NCI-H2107 treated with DMSO at 0.1 percent for 48 hours (cell line): ENCODE measurements at regions not wholly inside any gene's neighbourhood (a gene's known extent, or its start where the extent isn't known, plus 50 kb on each side); places are given as distances from the start of the nearest gene placed in this dataset.

Experiments
- DNase-seq: peaks from one replicate; lab custom pipeline; 2025; ENCODE audit not compliant: unreplicated experiment; lab: John Stamatoyannopoulos, UW

DNA sequence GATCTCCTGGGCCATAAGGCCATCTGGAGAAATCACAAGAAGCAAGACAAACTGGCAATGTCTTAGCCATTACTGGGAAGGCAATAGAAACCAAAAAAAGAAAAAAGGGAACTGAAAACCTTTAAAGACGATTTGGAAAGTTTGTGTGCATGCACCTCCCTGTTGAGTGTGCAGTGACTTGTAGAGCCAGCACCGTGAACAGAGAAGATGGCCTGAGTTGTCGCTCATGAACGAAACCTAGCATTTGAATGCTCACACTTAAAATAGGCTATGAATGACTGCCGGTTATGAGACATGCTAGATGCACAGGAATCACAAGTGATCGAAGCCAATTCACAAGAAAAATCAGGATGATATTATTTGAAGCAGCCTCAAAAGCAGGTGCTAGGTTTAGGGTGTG is 151.3 kb upstream of the ADO start:
- DNase-seq: no peak

DNA sequence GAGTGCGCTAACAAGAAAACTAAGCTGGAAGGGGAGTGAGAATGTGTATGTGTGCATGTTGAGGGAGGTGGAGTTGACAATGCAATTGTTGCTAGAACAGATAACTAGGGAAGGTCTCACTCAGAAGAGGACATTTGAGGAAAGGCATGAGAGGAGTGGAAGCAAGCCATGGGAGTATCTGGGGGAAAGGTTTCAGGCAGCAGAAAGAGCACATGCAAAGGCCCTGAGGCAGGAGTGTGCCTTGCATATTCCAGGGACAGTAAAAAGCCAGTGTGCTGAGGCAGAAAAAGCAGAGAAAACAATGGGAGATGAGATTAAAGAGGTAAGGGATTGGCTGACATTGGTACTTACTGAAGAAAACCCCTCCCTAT is 149.6 kb upstream of the ADO start:
- no peak for DNase-seq

DNA sequence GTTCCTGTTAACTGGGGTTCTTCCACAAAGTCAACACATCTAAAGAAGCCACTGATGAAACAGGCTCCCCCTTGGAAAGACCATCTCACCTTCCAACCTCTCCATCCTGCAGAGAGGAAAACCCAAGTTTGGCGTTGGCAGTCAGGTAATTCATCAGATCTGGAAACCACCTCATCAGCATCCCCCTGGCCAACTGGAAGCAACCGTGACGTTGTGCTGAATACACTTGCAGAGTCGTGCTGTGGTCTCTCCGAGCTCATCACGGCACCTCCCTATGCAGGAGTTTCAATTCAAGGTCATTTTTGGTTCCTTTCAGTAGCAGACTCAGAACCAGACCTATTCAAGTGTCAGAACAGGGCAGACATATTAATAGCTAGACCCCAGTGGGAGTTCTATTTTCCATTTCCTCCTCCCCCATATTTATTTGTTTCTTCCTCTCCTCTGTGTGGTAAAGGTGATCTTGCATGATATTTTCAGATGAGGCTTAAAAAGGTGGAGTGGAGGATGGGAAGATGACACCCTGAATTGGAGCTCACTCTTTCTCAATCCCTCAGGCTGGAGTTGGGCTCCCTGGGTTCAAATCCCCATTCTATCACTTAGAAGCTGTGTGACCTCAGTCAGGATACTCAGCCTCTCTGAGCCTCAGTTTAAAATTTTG is 149.1 kb upstream of the ADO start:
- DNase-seq: no peak

DNA sequence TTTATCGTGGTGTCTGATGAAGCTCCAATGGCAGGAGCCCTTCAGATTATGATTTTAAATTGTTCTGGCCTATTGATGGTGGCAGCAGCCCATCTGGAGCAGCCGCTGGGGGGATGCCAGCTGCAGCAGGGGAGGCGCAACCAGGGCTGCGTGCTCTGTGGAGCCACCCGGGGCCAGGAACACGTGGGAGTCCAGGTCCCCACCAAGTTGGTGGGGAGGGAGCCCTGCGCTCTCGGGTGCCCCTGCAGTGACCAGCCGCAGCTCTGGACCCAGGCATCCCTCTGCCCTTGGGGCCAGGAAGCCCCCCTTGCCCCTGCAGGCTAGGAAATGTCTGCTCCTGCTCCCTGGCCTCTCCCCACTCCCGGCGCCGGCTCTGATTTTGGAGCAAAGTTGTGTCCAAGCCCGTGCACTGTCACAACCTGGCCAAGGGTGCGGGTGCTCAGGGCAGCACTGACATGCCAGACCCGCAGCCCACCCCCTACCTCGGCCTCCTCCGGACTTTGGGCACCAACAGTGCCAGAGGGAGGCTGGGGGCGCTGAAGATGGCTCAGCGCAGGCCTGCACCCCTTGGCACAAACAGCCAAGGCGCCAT is 147.2 kb upstream of the ADO start:
- no peak for DNase-seq

DNA sequence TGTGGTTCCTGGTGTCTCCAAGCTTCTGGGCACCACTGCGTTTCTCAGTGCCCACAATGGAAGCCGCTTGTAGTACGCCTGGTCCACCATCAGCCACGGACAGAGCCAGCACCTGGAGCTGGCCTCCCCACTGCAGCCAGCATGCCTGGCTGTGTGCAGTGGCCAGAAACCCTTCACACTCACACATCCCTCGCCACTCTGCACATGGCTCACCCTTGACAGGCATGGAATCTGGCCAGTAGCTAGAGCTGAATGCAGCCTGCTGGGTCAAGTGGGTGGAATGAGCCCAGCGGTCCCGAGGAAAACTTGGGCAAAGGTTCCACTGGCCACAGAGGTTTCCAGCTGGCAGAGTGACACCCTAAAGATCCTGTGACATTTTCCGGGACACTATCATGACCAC is 146.0 kb upstream of the ADO start:
- DNase-seq: no peak

DNA sequence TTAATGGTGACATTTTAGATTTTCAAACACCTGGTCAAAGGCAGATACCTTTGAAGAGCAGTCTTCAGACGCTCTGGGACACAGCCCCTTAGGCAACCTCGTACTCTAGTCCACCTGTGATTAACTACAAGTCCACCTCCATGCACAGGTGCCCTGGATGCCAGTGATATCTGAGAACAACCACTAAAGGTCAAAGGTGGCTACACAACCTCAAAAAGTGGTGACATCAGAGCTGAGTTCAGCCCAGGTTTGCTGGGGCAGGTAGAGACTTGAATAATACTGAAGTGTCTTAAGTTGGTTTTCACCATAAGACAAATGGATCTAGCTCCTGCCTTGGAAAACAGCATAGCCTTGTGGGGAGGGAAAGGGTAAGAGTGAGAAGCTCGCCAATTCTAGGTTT is 143.4 kb upstream of the ADO start:
- no peak for DNase-seq

DNA sequence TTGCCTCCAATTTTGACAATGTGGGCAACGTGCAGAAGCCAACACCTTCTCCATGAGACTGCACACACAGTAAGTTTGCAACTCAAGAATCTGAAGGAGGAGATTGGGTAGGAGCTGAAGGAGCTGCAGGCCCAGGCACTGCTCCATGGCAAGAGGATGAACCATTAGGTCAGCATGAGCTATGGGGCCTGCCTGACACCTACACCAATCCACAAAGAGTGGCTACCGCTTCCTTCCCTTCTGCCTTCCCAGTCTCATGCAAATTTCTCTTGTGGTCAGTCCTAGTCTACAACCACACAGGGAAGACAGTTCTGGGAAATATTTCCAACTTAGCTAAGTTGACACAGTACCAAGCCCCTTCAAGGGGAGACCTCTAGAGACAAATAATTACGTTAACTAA is 142.0 kb upstream of the ADO start:
- DNase-seq: no peak

DNA sequence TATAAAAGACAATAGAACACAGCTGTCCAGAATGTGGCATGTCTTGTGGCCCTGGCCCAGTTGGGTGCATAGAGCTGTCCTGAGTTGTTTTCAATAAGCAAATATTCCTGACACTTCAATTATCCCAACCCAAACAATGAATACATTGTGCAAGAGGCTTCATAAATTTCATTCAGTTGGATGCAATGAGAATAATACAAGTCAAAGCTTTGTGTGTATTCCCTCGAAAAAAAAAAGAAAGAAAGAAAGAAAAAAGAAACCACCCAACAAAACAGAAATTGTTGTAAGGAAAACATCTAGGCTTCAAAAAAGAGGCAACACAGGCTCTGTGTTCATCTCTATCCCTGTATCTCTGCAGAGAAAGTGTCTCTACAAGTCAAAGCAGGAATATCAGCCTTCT is 138.7 kb upstream of the ADO start:
- no peak for DNase-seq

DNA sequence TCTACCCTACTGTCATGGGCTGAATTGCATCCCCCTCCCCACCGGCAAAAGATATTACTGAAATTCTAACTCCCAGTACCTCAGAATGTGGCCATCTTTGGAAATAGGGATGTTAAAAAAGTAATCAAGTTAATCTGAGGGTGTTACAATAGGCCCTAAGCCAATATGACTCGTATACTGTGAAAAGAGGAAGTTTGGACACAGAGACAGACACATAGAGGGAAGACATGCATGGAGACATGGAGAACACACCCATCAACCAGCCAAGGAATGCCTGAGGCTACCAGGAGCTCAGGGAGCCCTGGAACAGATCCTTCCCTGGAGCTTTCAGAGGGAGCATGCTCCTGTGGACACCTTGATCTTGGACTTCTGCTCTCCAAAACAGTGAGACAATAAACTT is 138.2 kb upstream of the ADO start:
- DNase-seq: no peak

DNA sequence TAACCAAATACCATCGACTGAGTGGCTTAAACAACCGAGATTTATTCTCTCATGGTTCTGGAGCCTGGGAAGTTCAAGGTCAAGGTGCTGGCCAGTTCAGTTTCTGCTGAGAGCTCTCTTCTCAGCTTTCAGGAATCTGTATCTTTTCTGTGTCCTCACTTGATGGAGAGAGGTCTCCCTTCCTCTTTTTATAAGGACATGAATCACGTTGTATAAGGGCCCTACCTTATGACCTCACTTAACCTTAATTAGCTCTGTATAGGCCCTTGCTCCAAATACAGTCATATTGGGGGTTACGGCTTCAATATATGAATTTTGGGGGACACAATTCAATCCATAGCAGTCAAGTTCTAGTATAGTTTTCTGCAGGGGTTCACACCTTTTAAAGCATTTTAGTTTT is 135.2 kb upstream of the ADO start:
- DNase-seq: no peak

DNA sequence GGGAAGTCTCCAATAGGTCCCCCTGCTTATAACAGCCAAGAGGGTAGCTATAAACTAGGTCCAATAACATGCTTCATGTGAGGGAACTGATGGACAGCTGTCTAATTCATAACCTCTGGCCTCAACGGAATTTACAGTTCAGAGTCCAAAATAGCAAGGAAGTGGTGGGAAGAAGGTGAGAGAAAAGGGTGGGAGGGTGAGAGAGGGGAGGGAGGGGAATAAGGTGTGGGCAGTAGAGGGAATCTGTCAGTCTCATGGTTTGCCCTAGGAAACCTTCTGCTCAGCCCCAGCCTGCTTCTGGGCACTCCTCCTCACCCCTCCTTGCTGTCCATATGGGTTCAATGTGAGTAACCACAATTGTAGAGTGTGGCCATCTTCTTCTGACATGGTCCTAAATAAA is 133.4 kb upstream of the ADO start:
- no peak for DNase-seq

DNA sequence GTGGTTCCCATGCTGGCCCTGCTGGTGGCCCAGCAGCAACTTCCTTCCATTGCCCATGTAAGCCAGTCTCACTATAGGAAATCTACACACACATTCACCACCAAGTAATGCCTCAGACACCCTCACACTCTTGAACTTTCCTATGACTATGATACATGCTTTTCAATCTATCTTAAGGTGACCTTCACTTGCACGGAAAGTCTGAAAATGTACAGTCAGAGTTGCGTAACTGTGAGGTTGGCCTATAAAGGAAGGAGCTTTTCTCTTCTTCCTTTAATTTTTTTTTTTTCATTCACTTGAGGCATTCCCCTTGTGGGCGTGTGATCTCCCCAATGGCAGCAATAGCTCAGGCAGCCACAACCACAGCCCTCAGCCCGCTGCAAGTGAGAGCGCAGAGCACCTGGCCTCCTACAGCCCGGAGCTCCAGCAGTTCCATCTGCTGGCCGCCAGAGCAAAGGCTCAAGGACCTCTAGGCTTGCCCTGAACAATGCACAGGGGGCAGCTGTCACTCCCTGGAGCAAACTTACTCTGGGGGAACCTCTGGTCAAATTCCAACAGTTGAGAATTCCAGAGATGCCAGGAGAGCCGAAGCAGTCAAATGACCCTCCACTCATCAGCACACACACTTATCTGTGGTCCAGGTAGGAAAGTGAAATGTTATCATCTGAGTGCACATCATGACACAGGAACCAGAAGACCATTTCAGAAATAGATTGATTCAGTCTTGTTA is 123.1 kb upstream of the ADO start:
- no peak for DNase-seq

DNA sequence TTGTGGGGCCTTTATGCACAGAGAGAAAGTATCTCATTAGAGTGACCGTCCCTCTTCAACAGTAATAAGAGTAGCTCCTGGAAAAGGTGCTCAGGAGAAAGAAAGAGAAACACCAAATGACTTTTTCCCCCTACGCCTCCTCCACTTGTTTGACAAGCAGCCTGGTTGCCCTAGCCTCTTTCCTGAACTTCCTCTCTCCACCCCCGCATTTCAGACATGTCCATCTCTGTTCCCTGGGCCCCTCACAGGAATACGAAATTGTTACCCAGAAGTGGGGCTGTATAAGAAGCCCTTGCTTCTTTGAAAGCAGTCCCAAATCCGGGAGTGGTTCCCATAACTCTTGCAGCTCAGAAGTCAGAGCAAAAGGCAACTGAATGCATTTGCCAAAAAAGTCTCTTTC is 119.6 kb upstream of the ADO start:
- DNase-seq: no peak

DNA sequence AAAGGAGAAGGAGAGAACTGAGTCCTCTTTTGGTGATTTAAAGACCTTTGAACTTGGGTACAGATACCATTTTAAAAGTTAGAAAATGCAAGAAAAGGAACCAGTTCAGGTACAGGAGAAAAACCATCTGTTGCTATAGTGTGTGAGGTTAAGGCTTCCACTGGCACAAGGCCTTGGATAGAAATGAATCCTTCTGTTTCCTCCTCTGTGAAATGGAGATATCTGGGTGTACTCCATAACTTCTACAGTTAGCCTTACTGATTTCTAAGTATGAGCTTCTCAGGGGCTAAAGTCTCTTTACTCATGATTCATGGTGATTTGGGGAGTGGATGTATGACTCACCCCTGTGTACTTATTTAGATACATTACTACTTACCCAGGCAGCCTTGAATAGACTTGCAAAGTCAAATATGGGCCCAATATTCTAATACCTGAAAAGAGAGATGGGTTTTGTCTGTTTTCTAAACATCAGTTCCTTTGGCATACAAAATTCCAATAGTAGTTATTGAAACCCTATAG is 117.2 kb upstream of the ADO start:
- DNase-seq: no peak

DNA sequence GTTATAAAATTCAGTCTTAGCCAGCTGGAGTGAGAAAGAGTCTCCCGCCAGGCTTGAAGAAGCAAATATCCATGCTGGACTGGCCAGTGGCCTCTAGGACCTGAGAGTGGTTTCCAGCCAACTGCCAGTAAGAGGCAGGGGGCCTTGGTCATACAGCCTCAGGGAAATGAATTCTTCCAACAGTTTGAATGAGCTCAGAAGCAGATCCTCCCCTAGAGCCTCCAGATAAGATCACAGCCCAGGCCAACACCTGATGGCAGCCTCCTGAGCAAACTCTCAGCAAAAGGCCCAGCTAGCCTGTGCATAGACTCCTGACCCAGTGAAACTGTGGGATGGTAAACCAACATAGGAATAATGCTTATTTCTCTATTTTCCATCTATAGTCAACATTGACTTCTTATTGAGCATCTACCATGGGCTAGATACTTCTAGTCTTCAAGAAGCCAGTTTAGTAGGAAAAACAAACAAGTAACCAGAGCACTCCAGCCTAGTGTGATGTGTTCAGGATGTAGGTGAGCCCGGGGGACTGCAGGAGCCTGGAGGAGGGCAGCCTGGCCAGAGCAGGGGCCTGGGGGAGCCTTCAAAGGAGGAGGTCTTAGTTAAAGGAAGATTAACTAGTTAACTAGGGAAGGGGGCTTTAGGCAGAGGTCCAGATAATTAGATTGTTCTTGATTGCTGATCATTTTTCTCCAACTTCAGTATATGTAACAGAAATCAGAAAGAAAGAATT is 115.4 kb upstream of the ADO start:
- no peak for DNase-seq

DNA sequence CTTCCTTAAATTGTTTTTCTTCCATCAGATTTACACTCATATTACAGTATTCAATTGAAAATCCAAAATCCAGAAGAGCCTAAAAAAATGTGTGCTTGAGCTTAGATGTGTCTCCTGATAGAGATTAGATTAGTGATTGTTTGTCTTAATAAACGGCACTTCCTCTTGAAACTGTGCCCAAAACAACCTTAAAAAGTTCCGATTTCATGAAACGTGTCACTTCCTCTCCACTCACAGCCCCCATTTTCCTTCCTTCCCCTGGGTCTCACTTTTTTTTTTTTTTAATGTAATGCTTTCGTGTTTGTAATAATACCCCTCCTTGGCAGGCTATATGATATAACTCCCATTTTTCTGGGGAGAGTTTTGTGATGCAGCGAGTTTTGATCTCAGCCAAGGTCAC is 114.8 kb upstream of the ADO start:
- DNase-seq: no peak

DNA sequence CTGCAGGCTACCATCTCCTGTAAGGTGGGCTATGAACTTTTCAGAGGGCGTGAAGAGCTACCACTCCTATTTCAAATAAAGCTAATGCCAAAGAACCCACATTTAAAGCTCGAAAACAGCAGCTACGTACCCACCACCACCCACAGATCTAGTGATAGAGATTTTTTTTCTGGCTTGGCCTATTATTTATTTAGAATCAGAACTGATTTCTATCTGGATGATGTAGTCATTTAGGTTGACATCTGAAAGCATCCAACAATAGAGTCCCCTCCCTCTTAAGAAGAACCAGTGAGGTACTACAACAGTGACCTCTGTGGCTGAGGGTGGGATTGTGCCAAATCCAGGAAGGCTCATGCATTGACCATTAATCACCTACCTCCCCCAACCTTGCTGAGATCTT is 113.8 kb upstream of the ADO start:
- no peak for DNase-seq

DNA sequence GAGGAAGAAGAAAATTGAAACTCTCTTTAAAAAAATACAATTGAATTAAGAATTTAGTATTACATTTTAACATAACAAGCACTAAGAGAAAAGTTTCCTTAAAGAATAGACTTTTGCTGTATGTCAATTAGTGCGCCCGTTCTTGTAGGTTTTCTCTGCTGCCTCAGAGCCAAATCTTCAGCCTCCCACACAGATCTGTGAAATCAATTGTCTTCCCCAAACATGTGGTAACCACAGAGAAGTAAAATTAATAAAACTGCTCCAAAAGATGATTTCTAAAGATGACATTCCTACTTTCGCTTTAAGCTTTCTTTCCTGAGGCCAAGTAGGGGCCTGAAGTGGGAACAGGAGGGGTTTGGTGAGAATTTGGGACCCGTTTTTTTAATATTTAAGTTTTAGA is 113.2 kb upstream of the ADO start:
- no peak for DNase-seq

DNA sequence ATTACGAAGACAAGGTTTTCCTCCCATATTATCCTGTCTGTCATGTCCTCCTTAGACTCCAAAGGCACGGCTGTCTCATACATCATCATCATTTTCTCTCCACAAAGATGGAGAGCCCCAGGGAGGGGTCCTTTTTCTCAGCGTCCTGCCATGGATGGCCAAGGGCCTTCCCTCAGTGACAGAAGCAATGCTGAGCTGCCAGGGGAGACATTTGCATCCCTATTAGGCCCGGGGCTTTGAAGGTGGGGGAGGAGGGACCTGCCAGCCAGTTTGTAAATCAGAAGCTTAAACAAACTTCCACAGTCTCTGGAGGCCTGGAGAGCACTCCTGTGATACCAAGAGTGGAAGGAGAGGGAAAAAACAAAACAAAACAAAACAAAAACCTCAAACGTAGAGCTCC is 112.4 kb upstream of the ADO start:
- DNase-seq: no peak

DNA sequence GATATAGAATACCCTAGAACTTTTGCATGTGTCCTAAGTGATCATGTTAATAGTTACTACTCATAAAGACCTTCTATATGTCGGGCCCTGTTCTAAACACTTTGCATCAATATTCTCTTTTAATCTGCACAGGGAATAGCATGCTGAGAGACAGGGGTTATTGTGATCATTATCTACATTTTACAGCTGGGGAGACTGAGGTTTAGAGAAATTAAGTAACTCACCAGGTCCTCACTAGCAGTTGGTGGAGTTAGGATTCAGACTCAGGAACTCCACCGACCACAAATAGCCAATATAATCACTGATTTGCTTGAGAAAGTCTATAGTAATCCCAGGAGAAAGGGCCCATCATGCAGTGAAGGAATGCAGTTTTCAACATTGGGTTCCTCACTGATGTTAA is 111.2 kb upstream of the ADO start:
- DNase-seq: no peak

DNA sequence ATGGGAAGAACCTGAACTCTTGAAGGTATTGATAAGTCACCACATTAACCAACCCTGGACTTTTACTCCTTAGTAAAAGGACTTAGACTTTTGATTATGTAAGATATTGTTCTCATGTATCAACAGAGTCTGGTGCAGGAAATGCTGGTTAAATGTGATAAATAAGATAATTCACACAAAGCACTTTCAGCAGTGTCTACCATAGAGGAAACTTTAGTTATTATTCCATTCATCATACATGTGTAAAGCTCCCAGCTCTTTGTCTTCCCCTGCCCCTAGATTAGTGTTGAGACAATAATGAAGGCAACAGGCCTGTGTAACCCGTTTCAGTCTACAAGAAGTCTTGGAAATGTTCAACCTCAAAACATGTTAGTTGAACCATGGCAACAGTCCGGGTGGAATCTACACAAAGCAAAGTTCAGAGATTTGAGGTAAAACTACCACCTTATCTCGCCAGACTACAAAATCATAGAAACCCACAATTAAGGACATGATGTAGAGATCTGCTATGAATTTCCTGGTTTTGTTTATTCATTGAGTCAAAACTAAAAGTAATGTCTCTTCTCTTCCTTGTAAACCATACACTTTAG is 109.9 kb upstream of the ADO start:
- DNase-seq: no peak

DNA sequence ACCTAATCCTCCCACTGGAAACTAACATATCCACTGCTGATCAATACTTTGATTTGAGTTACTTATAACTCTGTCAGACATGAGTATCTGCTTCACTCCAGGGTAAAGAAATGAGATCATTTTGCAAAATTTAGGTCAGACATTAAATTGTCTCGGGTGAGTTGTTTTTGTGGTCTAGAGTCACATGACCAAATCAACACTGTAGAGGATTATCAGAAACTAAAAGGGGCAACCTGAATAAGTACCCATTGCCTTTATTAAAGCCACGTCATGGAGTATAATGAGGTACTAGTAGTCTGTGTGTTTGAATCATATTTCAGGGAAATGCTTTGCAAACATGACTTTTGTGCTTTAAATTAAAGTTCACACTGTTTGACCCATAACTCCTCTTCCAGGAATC is 107.7 kb upstream of the ADO start:
- DNase-seq: no peak
